ENCODE measurements at regions not wholly inside any gene's neighbourhood (a gene's known extent, or its start where the extent isn't known, plus 50 kb on each side); places are given as distances from the start of the nearest gene placed in this dataset.

GRCh38 chr4:43130228-43131021 is 237.9 kb downstream of the GRXCR1 start:
- TF ChIP-seq PRDM10 (tag by site-specific recombination; IDR thresholded peaks at IDR 0.05): no peak
- no peak for TF ChIP-seq KLF1 (tag by site-specific recombination; IDR thresholded peaks at IDR 0.05)
